Adrenal gland (tissue), 9 donors: ENCODE measurements at regions not wholly inside any gene's neighbourhood (a gene's known extent, or its start where the extent isn't known, plus 50 kb on each side); places are given as distances from the start of the nearest gene placed in this dataset.

Source experiments
- DNase-seq, 7 donors: peaks; one replicate each; pipeline ENCODE4 v3.0.0-alpha.2; 2019 to 2020
- H3K27ac ChIP-seq, 5 donors: fragments of 200-600 bp; sonication (generic) in 4 of 5; 1 replicate in 3 of 5; 2 replicates in 2 of 5; pipeline versions ENCODE4 v1.5.1 to v1.8.0; 2016 to 2020; ENCODE audit warnings: mild to moderate bottlenecking in 1 of 5
- H3K27me3 ChIP-seq: fragments of 200-600 bp; 2 replicates; pipeline ENCODE4 v1.8.0; 2021
- H3K36me3 ChIP-seq, 2 donors: fragments of 200-600 bp; replicated peaks in 1 of 2; 1 replicate in 1 of 2; 2 replicates in 1 of 2; pipeline versions ENCODE4 v1.5.1 to v1.8.0; 2018 to 2022
- H3K4me1 ChIP-seq, 2 donors: fragments of 200-600 bp; replicated peaks in 1 of 2; 1 replicate in 1 of 2; 2 replicates in 1 of 2; pipeline versions ENCODE4 v1.5.1 to v1.8.0; 2018 to 2021
- H3K4me3 ChIP-seq, 4 donors: fragments of 200-600 bp; sonication (generic) in 3 of 4; one replicate each; pipeline ENCODE4 v1.5.1; 2016 to 2018
- H3K9me3 ChIP-seq, 3 donors: fragments of 200-600 bp; sonication (generic) in 1 of 3; replicated peaks in 1 of 3; 1 replicate in 2 of 3; 2 replicates in 1 of 3; pipeline versions ENCODE4 v1.5.1 to v1.8.0; 2016 to 2021
- CTCF ChIP-seq, 6 experiments: fragments of 450-650 bp in 4 of 6; fragments of 200-600 bp in 2 of 6; sonication (generic) in 1 of 6; IDR thresholded peaks; 1 replicate in 5 of 6; 2 replicates in 1 of 6; pipeline versions ENCODE4 v1.5.1 to v1.8.0; 2016 to 2021; ENCODE audit warnings: antibody characterized with exemption in 6 of 6, mild to moderate bottlenecking in 2 of 6, moderate library complexity in 1 of 6
- POLR2A ChIP-seq, 2 donors: fragments of 450-650 bp; IDR thresholded peaks; one replicate each; pipeline ENCODE4 v1.6.1; 2017; ENCODE audit warnings: antibody characterized with exemption in 2 of 2, mild to moderate bottlenecking in 2 of 2, moderate library complexity in 1 of 2
- WGBS, 4 donors: extraction: QIAGEN DNeasy Blood & Tissue Kit in 2 of 4; methylation state at CpG; one replicate each; pipeline versions ENCODE4 v1.1.5 to v1.1.7; 2013 to 2017; 5-methylcytosine and 5-hydroxymethylcytosine counted together
- intact Hi-C, 2 donors: fragments of 100-400 bp; cut with DNase I; formaldehyde crosslinking; loops; one replicate each; pipeline versions ENCODE4 v1.14.1 to v1.15.0; 2022 to 2023
- donor health status: healthy with polysubstance abuse.
- donor health status: Bipolar disorder and iron deficiency.
- donor health status: DM: yes; HTN: yes; CAD: no.
- donor health status: DM: no; HTN: no; CAD: no.
- donor health status: DM: no; HTN: no; CAD: no.

DNA sequence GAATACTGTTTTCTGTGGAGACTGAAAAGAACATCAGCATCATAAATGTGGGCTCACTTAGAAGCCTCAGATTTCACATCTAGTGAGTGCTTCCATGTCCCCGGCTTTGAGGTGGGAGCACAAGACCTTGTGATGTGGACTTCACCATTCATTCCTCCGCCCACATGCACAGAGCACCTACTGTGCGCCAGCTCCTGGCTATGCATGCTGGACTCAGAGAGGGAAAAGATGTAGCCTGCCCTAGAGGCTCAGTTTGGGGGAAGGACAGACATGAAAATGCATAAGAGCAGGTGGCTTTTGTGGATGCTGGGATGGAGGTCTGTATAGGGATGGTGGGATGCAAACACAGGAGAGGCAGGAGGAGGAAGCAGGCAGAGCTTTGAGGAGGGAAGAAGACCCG lies 65.0 kb downstream of the SERPINA3 start:
- H3K36me3 ChIP-seq, result no peaks in the 10 kb centered on the region
- no peaks in the 10 kb centered on the region for H3K9me3 ChIP-seq
- WGBS, 4 donors, result 75 to 86% (median 82%) methylated on average over 4 of the region's 4 CpGs
- H3K4me1 ChIP-seq, result no peaks in the 10 kb centered on the region
- H3K27ac ChIP-seq, result no peak overlapping the region
- H3K4me3 ChIP-seq, result no peak overlapping the region
- intact Hi-C loops, result no loop called here
- peak in 1 of 7 donors; percentile 17 for DNase-seq
- no peaks in the 10 kb centered on the region for H3K27me3 ChIP-seq
- TF ChIP-seq CTCF (IDR thresholded peaks at IDR 0.05), result no peak
- no peak for TF ChIP-seq POLR2A (IDR thresholded peaks at IDR 0.05)

- no peaks in the 10 kb centered on the region for H3K4me1 ChIP-seq
- no peak overlapping the region for H3K27ac ChIP-seq
- DNase-seq, result peak in 1 of 7 donors; percentile 18
- H3K4me3 ChIP-seq, result no peak overlapping the region
- WGBS, 4 donors, result 39 to 59% (median 55%) methylated on average over 4 of the region's 4 CpGs
- H3K27me3 ChIP-seq, result no peaks in the 10 kb centered on the region
- H3K9me3 ChIP-seq, result no peaks in the 10 kb centered on the region
- H3K36me3 ChIP-seq, result no peaks in the 10 kb centered on the region
- intact Hi-C loops, result no loop called here
- TF ChIP-seq CTCF (IDR thresholded peaks at IDR 0.05) (no peak), POLR2A (IDR thresholded peaks at IDR 0.05) (no peak)
Measured at GRCh38 chr14:94676495-94677185, 64.4 kb downstream of the SERPINA3 start.

GRCh38 chr14:94675036-94675435 lies 62.8 kb downstream of the SERPINA3 start:
- no peaks in the 10 kb centered on the region for H3K4me1 ChIP-seq
- TF ChIP-seq CTCF (IDR thresholded peaks at IDR 0.05) (no peak), POLR2A (IDR thresholded peaks at IDR 0.05) (no peak)
- no peak overlapping the region for H3K4me3 ChIP-seq
- no peaks in the 10 kb centered on the region for H3K9me3 ChIP-seq
- H3K27ac ChIP-seq, result no peak overlapping the region
- no peaks in the 10 kb centered on the region for H3K27me3 ChIP-seq
- peak in 1 of 7 donors; percentile 15 for DNase-seq
- no peaks in the 10 kb centered on the region for H3K36me3 ChIP-seq
- intact Hi-C loops, result no loop called here
- 93 to 97% (median 96%) methylated on average over 8 of the region's 8 CpGs for WGBS, 4 donors

GRCh38 chr14:94673781-94674231 lies 61.6 kb downstream of the SERPINA3 start:
- Histone ChIP-seq H3K4me3 (no peak overlapping the region), H3K36me3 (no peaks in the 10 kb centered on the region), H3K27me3 (no peaks in the 10 kb centered on the region), H3K4me1 (no peaks in the 10 kb centered on the region), H3K9me3 (no peaks in the 10 kb centered on the region), H3K27ac (no peak overlapping the region)
- intact Hi-C loops, result no loop called here
- TF ChIP-seq POLR2A (IDR thresholded peaks at IDR 0.05) (no peak), CTCF (IDR thresholded peaks at IDR 0.05) (no peak)
- 66 to 78% (median 76%) methylated on average over 9 to 12 of the region's 12 CpGs for WGBS, 4 donors
- DNase-seq, result peak in 1 of 7 donors; percentile 33
